OCI-LY3 (cell line): ENCODE measurements at regions not wholly inside any gene's neighbourhood (a gene's known extent, or its start where the extent isn't known, plus 50 kb on each side); places are given as distances from the start of the nearest gene placed in this dataset.

Experiments
- H2AFZ ChIP-seq: fragments of 200-600, 300-600 bp; shearing (Covaris generic); 2 replicates; pipeline ENCODE4 v1.6.0; 2014; ENCODE audit warnings: antibody characterized with exemption, low read depth, low read length
- H3K27ac ChIP-seq: fragments of 200-600, 300-600 bp; sonication (generic); 2 replicates; pipeline ENCODE4 v1.5.1; 2014; ENCODE audit warnings: mild to moderate bottlenecking, low read length, moderate library complexity, mixed read lengths
- H3K27me3 ChIP-seq: fragments of 200-600, 300-600 bp; sonication (generic); 2 replicates; pipeline ENCODE4 v1.6.1; 2014; ENCODE audit warnings: low read depth, low read length, mixed read lengths
- H3K36me3 ChIP-seq: fragments of 200-600, 300-600 bp; sonication (generic); replicated peaks from 2 replicates; pipeline ENCODE3; 2014; ENCODE audit warnings: low read depth, low read length, mixed read lengths
- H3K4me1 ChIP-seq: fragments of 300-600, 200-600 bp; sonication (generic); 2 replicates; pipeline ENCODE4 v1.6.1; 2014; ENCODE audit warnings: low read length, mixed read lengths
- H3K4me2 ChIP-seq: fragments of 200-600, 300-600 bp; sonication (generic); 2 replicates; pipeline ENCODE4 v1.6.1; 2014; ENCODE audit warnings: low read length, mixed read lengths
- H3K4me3 ChIP-seq: fragments of 300-600, 200-600 bp; sonication (generic); 2 replicates; pipeline ENCODE4 v1.5.1; 2014; ENCODE audit warnings: antibody characterized with exemption, mild to moderate bottlenecking, low read length, moderate library complexity
- H3K79me2 ChIP-seq: fragments of 300-600, 200-600 bp; shearing (Covaris generic); 2 replicates; pipeline ENCODE4 v1.6.1; 2014; ENCODE audit warnings: mild to moderate bottlenecking, low read length, mixed read lengths
- H3K9ac ChIP-seq: fragments of 300-600, 200-600 bp; shearing (Covaris generic); 2 replicates; pipeline ENCODE4 v1.6.0; 2014; ENCODE audit warnings: mild to moderate bottlenecking, low read length, moderate library complexity
- H3K9me3 ChIP-seq: fragments of 200-600, 300-600 bp; shearing (Covaris generic); 2 replicates; pipeline ENCODE4 v1.6.1; 2014; ENCODE audit warnings: low read length, mixed read lengths; ENCODE audit not compliant: insufficient read depth
- H4K20me1 ChIP-seq: fragments of 200-600, 300-600 bp; sonication (generic); 2 replicates; pipeline ENCODE4 v1.6.1; 2016; ENCODE audit warnings: low read length, mixed read lengths; ENCODE audit not compliant: insufficient read depth
- EZH2phosphoT487 ChIP-seq: fragments of 200-600 bp; shearing (Covaris generic); IDR thresholded peaks from 2 replicates; pipeline ENCODE4 v1.6.1; 2018; ENCODE audit warnings: antibody characterized with exemption, mixed run types, low read depth
- TF ChIP-seq, protein P1 (sequence below): fragments of 200-600, 300-600 bp; sonication (generic); IDR thresholded peaks from 2 replicates; pipeline ENCODE4 v1.5.1; 2014; ENCODE audit warnings: antibody characterized with exemption, low read length, low read depth

DNA sequence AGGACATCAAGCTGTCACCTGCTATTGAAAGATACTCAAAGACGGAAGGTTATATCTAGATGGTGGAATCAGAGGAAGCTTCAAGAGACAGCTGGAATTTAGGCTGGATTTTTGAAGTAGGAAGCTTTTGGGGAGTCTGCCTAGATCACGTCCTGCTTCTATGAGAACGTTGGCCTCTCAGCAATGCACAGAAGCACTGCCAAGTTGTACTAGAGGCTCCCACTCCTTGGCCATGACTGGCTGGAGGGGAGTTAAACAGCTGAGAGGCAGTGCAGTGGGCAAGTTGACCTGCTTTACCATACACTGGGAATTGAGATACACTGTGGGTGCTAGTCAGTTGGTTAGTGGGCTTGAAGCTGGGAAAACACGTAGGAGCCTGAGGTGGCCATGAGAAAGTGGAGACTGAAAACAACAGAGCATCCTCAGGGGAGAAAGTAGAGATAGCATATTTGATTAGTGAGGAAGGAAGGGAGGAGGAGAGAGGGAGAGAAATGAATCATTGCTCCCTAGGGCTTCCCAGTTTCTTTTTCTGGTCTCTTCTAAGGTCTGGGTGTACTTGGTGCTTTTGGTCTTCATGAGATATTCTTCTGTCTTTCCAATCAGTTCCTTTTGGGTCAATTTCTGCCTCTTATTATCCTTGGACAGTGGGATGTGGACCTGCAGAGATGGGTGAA is 110.8 kb downstream of the EMP1 start:
- Histone ChIP-seq H3K4me3 (no peak overlapping the region), H2AFZ (no peak overlapping the region), H3K4me2 (no peak overlapping the region), H3K9ac (no peak overlapping the region), H4K20me1 (no peaks in the 10 kb centered on the region), H3K79me2 (no peaks in the 10 kb centered on the region), H3K36me3 (no peaks in the 10 kb centered on the region), H3K9me3 (no peaks in the 10 kb centered on the region), H3K4me1 (no peaks in the 10 kb centered on the region), H3K27me3 (peaks cover 33% of the 10 kb centered on the region), H3K27ac (no peak overlapping the region)
- no peak for TF ChIP-seq EZH2phosphoT487
- TF ChIP-seq, protein P1, sequence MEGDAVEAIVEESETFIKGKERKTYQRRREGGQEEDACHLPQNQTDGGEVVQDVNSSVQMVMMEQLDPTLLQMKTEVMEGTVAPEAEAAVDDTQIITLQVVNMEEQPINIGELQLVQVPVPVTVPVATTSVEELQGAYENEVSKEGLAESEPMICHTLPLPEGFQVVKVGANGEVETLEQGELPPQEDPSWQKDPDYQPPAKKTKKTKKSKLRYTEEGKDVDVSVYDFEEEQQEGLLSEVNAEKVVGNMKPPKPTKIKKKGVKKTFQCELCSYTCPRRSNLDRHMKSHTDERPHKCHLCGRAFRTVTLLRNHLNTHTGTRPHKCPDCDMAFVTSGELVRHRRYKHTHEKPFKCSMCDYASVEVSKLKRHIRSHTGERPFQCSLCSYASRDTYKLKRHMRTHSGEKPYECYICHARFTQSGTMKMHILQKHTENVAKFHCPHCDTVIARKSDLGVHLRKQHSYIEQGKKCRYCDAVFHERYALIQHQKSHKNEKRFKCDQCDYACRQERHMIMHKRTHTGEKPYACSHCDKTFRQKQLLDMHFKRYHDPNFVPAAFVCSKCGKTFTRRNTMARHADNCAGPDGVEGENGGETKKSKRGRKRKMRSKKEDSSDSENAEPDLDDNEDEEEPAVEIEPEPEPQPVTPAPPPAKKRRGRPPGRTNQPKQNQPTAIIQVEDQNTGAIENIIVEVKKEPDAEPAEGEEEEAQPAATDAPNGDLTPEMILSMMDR: no peak

DNA sequence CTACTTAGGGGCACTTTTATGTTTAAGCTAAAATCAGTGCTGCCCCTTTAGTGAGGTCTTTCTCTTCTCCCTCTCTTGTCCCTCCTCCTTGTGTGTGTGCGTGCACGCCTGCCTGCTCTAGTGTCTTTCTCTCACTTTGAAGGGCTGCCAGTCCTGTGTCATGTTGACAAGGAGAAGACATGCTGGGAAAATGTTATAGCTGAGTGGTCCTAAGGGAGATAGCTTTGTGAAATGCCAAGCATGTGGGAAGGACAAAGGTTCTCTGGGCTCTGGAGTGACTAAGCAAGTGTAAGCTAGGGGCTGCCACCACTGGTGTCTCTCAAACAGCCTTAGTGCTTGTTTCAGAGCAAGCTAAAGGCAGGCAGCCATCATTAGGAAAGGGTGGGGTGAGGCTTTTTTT is 108.4 kb downstream of the EMP1 start:
- H3K4me2 ChIP-seq: no peak overlapping the region
- H3K27me3 ChIP-seq: peaks cover 26% of the 10 kb centered on the region
- no peaks in the 10 kb centered on the region for H4K20me1 ChIP-seq
- H3K79me2 ChIP-seq: no peaks in the 10 kb centered on the region
- no peak overlapping the region for H3K9ac ChIP-seq
- H3K9me3 ChIP-seq: no peaks in the 10 kb centered on the region
- H3K27ac ChIP-seq: no peak overlapping the region
- H3K36me3 ChIP-seq: no peaks in the 10 kb centered on the region
- TF ChIP-seq EZH2phosphoT487: no peak
- TF ChIP-seq, protein P1: no peak
- no peak overlapping the region for H2AFZ ChIP-seq
- H3K4me1 ChIP-seq: no peaks in the 10 kb centered on the region
- no peak overlapping the region for H3K4me3 ChIP-seq

DNA sequence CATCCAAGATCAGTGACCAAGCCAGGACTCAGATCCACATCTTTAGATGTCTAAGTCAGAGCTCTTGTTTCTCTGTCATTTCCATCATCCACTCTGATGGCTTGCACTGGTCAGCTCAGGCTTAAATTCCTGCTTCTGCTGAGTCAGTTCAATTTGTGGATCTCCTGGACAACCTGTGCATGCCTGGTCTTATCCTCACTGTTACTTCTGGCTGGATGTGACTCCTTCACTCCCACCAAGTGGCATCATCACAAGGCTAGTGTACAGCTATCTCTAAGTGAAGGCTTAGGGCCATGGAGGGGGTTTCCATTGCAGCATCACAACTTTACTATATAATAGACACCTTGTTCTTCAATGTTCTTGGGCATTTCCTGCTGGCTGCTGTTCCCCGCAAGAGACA is 102.9 kb downstream of the EMP1 start:
- TF ChIP-seq EZH2phosphoT487: no peak
- TF ChIP-seq, protein P1: no peak
- Histone ChIP-seq H3K36me3 (no peaks in the 10 kb centered on the region), H4K20me1 (no peaks in the 10 kb centered on the region), H3K9ac (no peak overlapping the region), H3K4me2 (no peak overlapping the region), H3K27ac (no peak overlapping the region), H3K9me3 (no peaks in the 10 kb centered on the region), H3K4me3 (no peak overlapping the region), H3K79me2 (no peaks in the 10 kb centered on the region), H3K4me1 (no peaks in the 10 kb centered on the region), H3K27me3 (peaks cover 31% of the 10 kb centered on the region), H2AFZ (no peak overlapping the region)

DNA sequence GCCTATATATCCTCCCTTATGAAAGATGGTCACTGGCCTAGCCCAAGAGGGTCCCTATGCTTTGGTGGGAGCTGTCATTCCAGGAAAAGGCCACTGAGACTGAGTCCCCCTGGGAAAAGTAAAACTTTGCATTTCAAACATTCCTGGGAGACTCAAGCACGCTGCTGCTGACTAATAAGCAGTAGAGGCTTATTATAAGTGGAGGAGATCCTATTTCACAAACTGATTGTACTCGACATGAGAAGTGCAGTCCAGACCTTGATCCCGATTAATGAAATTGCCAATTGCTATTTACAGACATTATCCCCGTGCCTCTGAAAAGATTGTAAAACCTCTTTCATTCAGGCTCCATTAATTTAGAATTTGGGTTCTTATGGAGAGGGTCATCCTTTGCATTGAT is 96.6 kb downstream of the EMP1 start:
- Histone ChIP-seq H3K27me3 (peaks cover 22% of the 10 kb centered on the region), H3K4me2 (no peak overlapping the region), H3K4me1 (no peaks in the 10 kb centered on the region), H3K9me3 (no peaks in the 10 kb centered on the region), H3K36me3 (no peaks in the 10 kb centered on the region), H4K20me1 (no peaks in the 10 kb centered on the region), H2AFZ (no peak overlapping the region), H3K79me2 (no peaks in the 10 kb centered on the region), H3K27ac (no peak overlapping the region), H3K9ac (no peak overlapping the region), H3K4me3 (no peak overlapping the region)
- TF ChIP-seq EZH2phosphoT487: no peak
- TF ChIP-seq, protein P1: no peak
